GM19463 (cell line): ENCODE measurements at regions not wholly inside any gene's neighbourhood (a gene's known extent, or its start where the extent isn't known, plus 50 kb on each side); places are given as distances from the start of the nearest gene placed in this dataset.

Source experiments
- ATAC-seq: cut with Tn5 transposase; IDR thresholded peaks from one replicate; pipeline ENCODE4 v1.9.1; 2021; ENCODE audit warnings: mild to moderate bottlenecking, moderate library complexity; ENCODE audit not compliant: unreplicated experiment

DNA sequence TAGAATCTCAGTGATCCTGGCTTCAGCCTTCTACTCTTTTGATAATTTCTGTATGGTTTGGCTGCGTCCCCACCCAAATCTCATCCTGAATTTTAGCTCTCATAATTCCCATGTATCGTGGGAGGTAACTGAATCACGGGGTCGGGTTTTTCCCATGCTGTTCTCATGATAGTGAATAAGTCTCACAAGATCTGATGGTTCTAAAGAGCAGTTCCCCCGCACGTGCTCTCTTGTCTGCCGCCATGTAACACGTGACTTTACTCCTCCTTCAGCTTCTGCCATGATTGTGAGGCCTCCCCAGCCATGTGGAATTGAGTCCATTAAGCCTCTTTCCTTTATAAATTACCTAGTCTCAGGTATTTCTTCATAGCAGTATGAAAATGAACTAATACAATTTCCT lies 507.2 kb downstream of the CDH26 start:
- no peak for ATAC-seq

DNA sequence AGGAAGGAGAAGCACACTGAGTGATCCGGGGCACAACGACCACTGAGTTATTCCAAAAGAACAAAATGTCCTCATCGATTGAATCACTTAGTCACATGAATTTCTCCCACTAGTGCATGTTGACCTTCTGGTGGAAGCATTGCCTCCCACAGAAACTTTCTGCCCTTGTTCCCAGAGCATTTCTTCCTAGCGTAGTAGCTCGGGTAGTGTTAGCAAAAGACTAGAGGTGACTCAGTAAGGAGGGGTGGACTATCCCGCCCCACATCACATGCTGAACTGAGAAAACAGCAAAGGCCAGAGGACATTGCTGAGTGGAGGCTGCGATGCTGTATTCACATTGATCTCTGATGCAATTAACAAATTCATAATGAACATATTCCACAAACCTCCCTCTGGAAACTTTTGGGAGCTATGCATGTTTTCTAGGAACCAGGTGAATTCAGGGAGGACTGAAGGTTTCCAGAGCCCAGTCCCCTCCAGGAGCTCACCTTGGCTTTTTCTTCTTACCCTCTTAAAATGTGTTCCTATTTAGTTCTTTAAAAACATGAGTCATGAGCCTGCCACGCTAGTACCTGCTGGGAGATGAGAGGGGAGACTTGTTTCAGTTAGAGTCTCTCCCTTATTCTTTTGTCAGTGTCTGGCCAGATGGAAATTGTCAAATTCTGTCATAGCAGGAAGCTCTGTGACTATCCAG lies 507.9 kb downstream of the CDH26 start:
- no peak for ATAC-seq

DNA sequence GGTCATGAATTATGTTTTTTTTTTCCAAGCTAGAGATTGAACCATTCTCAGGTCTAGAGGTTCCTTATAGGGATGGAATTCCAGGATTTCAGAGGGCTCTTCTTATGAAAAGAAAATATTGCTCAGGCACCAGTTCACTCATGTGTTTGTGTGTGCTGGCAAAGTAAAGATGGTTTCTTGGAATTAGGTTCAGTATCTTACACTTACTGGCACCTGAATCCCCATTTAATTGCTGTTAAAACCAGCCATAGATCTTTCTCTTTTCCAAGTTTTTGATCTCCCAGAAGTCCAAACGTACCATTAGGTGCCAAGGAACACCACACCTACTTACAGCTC lies 508.4 kb downstream of the CDH26 start:
- ATAC-seq, result no peak

GRCh38 chr20:60467078-60467477 lies 508.9 kb downstream of the CDH26 start:
- ATAC-seq, result no peak

- no peak for ATAC-seq
These were observed 509.5 kb downstream of the CDH26 start for GRCh38 chr20:60467771-60468170.

- ATAC-seq, result no peak
These were observed 511.6 kb downstream of the CDH26 start for GRCh38 chr20:60469829-60470228.

GRCh38 chr20:60470366-60470765 lies 512.1 kb downstream of the CDH26 start:
- no peak for ATAC-seq

DNA sequence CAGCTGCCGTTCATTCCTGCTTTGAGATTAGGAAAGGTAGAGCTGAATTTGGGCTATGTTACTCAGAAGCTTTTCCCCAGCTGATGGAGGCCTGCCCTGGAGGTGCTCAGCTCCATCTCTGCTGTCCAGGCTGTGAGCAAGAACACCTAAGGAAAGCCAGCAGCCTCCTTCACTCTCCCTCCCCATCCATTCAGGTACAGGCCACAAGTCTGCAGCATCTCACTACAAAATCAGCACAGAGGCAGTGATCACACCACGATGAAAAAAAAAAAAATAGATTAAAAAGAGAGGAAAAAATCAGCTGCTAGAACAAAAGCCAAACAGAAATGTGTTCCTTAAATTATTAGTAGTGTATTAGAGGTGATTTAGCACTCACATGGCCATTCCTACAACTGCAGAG lies 515.0 kb downstream of the CDH26 start:
- no peak for ATAC-seq

DNA sequence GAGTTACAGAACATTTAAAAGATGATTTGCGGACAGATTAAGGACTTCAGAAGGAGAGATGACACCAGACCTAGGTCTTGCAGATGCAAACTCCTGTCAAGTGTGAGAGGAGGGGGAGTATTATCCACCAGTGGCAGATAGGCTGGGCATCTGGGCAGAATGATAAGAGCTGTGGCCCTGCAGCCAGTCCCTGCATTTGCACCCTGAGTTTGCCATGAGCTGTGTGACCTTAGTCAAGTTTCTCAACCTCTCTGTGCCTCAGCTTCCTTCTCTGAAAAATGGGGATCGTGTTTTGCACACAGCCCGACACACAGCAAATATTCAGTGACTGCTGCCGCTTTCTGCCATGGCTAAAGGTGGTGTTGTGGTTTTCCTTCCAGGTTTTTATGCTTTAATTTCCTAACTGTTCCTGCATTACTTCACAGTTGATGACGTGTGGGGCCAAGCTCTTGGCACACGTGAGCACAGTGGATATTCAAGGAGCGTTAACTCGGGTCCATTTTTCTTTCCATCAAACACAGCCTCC lies 516.2 kb downstream of the CDH26 start:
- ATAC-seq, result no peak

DNA sequence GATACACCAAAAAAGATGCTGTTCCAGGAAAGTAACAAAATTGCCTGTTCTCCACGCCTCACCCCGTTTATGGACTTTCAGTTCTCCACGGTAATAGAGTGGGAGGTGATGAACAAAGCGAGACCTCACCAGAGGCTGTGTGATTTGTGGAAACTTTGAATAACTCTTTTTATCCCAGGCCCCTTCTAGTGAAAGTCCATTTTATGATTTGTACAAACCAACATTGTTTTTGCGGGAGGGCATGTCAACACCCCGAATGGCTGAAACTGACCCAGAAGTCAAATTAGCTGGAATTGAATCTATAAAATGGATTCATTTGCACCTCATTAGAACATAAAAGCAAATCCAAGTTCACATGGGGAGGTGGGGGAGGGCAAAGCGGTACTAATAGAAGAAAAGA lies 517.8 kb downstream of the CDH26 start:
- no peak for ATAC-seq

DNA sequence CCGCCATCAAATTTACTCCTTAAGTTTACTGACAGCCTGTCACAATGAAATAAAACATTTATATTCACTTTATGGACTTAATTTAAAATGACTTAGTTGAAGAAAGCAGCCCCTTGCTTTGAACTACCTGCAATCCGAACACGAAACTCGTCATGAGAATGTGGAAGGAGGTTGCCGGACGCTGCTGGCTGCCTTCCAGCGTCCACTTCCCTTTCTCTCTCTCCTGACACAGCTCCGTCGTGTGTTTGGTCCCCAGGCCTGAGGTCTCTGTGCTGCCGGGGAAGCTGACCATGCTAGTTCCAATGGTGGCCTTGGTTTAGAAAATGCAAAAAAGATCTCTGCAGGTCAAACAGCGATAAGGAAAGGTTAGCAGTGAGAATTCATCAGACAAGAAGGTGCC lies 519.7 kb downstream of the CDH26 start:
- ATAC-seq, result no peak

DNA sequence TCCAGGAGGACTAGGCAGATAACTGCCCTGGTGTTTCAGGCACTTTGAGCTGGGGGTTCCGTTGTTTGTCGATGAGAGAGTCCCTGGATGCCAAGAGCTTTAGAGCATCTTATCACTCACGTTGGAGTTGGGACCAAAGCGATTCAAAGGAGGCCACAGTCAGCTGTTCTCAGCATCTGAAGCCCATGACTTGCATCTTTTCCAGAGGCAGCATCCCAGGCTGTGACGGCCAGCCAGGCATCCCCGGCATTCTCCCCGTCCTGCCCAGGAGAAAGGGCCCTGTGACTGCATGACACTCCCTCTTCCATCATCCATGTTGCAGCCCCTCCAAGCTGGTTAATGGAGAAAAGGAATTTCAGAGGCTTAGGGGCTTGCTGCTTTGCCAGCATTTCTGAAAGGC lies 520.3 kb downstream of the CDH26 start:
- ATAC-seq, result no peak

GRCh38 chr20:60480950-60481742 lies 522.9 kb downstream of the CDH26 start:
- no peak for ATAC-seq

DNA sequence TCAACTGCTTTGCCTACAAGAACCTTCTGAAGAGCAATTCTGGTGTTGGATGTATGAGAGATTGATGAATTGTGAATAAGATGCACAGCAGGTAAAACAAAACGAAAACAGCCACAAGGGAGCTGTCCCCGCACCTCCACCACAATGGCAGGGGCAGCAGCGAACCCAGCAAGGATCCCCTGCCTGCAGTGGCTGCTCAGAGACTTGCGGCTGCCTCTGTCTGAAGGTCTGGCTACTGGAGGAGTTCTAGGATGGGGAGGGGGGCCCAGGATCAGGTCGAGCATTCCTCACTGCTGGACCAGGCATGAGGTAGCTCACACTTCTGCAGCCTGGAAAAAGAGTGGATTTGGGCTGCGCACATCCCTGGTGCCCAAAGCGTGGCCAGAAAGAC lies 523.5 kb downstream of the CDH26 start:
- no peak for ATAC-seq

DNA sequence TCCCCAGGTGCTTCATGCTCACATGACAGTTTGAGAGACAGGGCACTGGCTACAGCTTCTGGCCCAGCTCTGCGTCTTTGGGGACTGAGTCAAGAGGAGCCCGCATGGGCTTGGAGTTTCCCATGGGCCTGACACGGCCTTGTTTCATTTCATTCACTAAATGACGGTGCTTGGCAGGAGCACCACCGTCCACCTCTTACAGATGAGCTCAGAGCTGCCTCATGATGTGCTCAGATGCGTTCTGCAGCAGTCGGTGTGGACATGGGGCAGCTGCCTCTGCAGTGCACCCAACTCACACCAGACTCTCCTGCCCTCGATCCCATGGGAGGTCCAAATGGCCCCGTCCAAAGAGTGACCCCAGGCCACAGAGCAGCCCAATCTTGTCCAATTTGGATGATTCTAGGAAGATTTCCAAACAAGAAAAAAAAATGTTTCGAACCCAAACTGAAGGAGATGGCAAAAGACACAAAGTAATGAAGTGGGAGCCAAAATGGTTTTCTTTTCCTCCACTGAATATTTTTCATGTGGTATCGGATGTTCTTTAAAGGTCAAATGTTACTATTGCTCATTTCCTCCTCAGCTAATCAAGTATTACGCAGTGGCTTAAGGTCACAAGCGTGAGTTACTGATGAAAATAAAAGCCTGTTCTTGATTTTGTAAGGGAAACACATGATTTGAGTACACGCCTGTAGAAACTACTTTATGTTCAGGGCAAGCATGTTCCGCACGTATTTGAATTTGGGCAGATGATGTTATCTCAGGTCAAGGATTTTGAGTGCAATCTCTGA lies 524.2 kb downstream of the CDH26 start:
- ATAC-seq, result no peak

DNA sequence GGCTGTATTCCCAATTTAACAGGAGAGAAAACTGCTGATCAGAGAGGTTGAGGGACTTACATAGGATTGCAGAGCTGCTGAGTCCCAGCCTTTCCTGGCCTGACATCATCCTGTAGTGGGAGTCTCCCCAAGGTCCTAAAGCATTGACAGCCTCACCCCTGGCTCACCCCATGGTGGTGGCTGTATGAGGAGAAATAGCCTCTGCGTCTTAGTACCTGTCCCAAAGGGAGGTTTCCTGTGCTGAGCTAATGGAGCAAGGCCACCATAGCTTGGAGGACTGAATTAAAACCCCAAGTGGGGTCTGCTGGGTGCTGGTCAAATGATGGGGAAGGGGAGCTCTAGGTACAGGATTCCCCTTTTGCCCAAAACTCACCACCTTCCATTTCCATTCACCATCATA lies 525.1 kb downstream of the CDH26 start:
- ATAC-seq, result no peak

GRCh38 chr20:60484316-60484715 lies 526.1 kb downstream of the CDH26 start:
- ATAC-seq, result no peak

DNA sequence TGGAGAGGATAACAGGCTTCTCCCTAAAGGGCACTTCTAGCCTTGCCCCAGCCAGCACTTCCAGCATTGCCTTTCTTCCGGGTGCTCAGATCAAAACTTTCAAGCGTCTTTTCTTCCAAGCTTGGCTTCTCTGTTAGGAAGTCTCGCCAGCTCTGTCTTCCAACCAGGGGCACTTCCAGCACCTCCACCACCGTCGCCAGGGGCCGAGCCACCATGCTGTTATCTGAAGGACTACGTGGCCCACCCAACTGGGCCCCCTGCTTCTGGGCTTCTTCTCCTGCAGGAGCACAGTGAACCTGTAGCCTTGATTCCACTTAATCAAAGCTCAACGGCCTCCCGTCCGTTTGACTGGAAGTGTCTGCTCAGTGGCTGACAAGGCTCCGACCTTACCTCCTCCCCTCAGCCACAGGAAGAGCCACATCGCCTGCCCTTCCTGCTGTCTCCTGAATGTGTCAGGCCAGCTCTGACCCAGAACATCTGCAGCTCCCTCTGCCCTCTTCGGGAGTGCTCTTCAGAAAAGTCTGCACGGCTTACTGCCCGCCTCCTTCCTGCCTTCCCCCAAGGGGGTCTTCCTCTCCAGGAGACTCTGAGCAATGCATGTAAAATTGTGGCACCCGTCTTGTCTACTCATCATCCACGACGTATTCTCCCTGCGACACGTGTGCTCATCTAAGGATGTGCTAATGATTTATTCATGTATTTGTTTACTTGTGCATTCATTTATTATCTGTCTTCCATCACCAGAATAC lies 527.0 kb downstream of the CDH26 start:
- ATAC-seq, result no peak

DNA sequence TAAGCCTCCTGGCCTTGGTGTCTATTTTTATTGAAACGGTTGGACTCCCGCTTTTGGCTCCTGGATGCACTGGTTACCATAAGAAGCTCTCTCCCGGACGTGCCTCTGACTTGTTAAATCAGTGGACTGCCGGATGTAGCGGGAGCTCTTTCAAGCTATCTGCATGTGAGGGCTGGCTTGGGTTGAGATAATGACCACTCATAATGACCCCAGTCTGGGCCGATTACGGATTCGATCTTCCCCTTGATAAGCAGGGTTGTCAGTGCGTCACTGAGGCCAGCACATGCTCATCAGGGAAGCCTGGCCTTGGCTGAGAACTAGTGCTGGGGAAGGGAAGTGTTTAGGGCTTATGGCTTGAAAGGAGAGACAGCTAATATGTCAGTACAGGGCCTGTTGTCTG lies 528.1 kb downstream of the CDH26 start:
- no peak for ATAC-seq

DNA sequence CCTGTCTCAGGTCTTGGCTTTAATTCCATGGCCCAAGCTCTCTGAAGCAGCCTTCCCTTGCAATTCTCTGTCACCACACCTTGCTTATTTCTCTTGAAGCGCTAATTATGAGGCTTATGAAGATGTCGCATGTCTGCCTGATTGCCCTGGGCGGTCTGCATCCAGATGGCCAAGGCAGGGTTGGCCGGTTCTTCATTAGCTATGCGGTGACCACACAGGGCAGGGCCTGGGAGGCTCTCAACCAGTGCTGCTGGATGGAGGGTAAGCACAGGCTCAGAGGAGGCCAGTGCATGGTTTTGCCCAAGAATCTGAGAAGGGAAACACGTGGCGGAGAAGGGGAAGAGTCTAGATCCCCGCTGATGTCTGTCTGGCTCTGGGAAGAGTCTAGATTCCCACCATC lies 528.7 kb downstream of the CDH26 start:
- no peak for ATAC-seq
